ENCODE measurements at regions not wholly inside any gene's neighbourhood (a gene's known extent, or its start where the extent isn't known, plus 50 kb on each side); places are given as distances from the start of the nearest gene placed in this dataset.

DNA sequence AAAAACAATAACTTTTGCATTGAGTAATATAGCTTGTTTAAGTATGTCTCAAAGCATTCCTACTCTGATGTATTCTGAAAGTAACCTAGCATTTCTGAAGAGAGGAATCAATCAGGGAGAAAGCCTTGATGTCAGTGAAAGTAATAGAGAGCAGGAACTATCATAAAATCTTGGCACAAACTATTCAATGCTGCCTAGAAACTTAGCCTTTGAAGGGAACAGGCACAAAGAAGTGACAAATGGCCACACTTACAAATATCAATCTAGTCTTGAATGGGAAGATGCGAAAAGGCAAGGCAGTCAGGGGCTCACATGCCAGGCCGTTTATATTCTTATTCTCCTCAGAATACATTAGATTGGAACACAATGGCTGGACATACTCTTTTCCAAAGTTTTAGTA, 576.5 kb upstream of the ANO3 start:
- Histone ChIP-seq H4K20me1 (ENCODE audit: insufficient read depth) (no peaks in the 10 kb centered on the region), H3K36me3 (ENCODE audit: insufficient read depth) (no peaks in the 10 kb centered on the region), H3K4me2 (no peak overlapping the region), H2AFZ (ENCODE audit: low read depth) (no peak overlapping the region), H3K27me3 (ENCODE audit: insufficient read depth, low read depth) (no peaks in the 10 kb centered on the region), H3K27ac (no peak overlapping the region), H3K4me3 (IDR thresholded peaks at IDR 0.05; ENCODE audit: insufficient read depth, low read depth, low read length) (no peak overlapping the region), H3K9ac (no peak overlapping the region), H3K4me1 (ENCODE audit: low read depth, poor library complexity, severe bottlenecking) (no peaks in the 10 kb centered on the region), H3K79me2 (ENCODE audit: insufficient read depth, low read depth) (no peaks in the 10 kb centered on the region)
- TF ChIP-seq, protein P1, sequence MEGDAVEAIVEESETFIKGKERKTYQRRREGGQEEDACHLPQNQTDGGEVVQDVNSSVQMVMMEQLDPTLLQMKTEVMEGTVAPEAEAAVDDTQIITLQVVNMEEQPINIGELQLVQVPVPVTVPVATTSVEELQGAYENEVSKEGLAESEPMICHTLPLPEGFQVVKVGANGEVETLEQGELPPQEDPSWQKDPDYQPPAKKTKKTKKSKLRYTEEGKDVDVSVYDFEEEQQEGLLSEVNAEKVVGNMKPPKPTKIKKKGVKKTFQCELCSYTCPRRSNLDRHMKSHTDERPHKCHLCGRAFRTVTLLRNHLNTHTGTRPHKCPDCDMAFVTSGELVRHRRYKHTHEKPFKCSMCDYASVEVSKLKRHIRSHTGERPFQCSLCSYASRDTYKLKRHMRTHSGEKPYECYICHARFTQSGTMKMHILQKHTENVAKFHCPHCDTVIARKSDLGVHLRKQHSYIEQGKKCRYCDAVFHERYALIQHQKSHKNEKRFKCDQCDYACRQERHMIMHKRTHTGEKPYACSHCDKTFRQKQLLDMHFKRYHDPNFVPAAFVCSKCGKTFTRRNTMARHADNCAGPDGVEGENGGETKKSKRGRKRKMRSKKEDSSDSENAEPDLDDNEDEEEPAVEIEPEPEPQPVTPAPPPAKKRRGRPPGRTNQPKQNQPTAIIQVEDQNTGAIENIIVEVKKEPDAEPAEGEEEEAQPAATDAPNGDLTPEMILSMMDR (conservative IDR thresholded peaks at IDR 0.05; ENCODE audit: low read depth, low read length): no peak

DNA sequence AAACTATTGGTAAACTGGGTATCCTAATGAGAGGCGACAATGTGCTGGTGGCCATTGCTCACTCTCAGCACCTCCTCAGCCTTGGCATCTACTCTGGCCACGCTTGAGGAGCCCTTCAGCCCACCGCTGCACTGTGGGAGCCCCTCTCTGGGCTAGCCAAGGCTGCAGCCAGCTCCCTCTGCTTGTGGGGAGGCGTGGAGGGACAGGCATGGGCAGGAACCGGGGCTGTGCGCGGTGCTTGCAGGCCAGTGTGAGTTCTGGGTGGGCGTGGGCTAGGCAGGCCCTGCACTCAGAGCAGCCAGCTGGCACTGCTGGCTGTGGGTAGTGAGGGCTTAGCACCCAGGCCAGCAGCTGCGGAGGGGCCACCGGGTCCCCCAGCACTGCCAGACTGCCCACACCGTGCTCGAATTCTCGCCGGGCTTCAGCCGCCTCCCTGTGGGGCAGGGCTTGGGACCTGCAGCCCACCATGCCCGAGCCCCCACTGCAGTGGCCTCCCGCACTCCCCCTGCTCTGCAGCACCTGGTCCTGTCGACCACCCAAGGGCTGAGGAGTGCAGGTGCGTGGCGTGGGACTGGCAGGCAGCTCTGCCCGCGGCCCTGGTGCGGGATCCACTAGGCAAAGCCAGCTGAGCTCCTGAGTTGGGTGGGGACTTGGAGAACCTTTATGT, 575.9 kb upstream of the ANO3 start:
- Histone ChIP-seq H3K27me3 (ENCODE audit: insufficient read depth, low read depth) (no peaks in the 10 kb centered on the region), H3K79me2 (ENCODE audit: insufficient read depth, low read depth) (no peaks in the 10 kb centered on the region), H3K27ac (no peak overlapping the region), H3K9ac (no peak overlapping the region), H3K4me2 (no peak overlapping the region), H2AFZ (ENCODE audit: low read depth) (no peak overlapping the region), H3K36me3 (ENCODE audit: insufficient read depth) (no peaks in the 10 kb centered on the region), H3K4me3 (IDR thresholded peaks at IDR 0.05; ENCODE audit: insufficient read depth, low read depth, low read length) (no peak overlapping the region), H3K4me1 (ENCODE audit: low read depth, poor library complexity, severe bottlenecking) (no peaks in the 10 kb centered on the region), H4K20me1 (ENCODE audit: insufficient read depth) (no peaks in the 10 kb centered on the region)
- TF ChIP-seq, protein P1 (conservative IDR thresholded peaks at IDR 0.05; ENCODE audit: low read depth, low read length): no peak

GRCh38 chr11:25758145-25758661, 573.7 kb upstream of the ANO3 start:
- no peak overlapping the region for H3K4me2 ChIP-seq
- TF ChIP-seq, protein P1 (conservative IDR thresholded peaks at IDR 0.05; ENCODE audit: low read depth, low read length): no peak
- H3K79me2 ChIP-seq (ENCODE audit: insufficient read depth, low read depth): no peaks in the 10 kb centered on the region
- no peak overlapping the region for H3K9ac ChIP-seq
- H3K27ac ChIP-seq: no peak overlapping the region
- H3K4me1 ChIP-seq (ENCODE audit: low read depth, poor library complexity, severe bottlenecking): no peaks in the 10 kb centered on the region
- H3K36me3 ChIP-seq (ENCODE audit: insufficient read depth): no peaks in the 10 kb centered on the region
- no peaks in the 10 kb centered on the region for H4K20me1 ChIP-seq (ENCODE audit: insufficient read depth)
- H3K27me3 ChIP-seq (ENCODE audit: insufficient read depth, low read depth): no peaks in the 10 kb centered on the region
- no peak overlapping the region for H2AFZ ChIP-seq (ENCODE audit: low read depth)
- H3K4me3 ChIP-seq (IDR thresholded peaks at IDR 0.05; ENCODE audit: insufficient read depth, low read depth, low read length): no peak overlapping the region

DNA sequence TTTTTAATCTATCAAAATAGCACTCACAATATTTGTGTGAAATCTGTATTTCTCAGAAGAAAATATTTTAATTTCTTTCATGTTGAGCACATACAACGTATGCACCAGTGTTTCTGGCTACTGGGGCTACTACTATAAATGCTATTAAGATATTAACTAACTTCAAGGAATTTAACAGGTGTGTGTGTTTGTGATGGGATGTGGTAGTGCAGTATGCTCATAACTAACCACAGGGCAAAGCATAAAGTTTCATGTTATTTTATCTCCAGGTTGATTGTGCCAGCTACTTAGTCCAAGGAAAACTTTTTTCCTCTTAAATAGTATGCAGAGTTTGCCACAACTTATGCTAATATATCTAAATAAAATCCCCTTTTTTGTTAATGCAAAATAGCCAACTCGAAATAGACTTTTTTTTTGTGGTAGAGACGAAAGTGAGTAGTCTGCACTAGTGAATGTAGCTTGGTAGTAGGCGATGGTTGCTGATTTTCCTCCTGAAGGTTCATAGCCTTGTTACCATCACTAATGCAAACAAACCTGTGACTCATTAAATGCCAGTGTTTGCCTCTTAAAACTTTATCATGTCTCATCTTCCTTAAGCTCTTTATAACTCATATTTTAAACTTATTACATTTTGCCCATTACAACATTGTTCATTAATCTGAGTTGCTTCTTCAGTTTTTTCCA, 565.5 kb upstream of the ANO3 start:
- Histone ChIP-seq H3K4me2 (peak overlapping the region; percentile 30), H3K4me1 (ENCODE audit: low read depth, poor library complexity, severe bottlenecking) (peaks cover 37% of the 10 kb centered on the region), H3K4me3 (IDR thresholded peaks at IDR 0.05; ENCODE audit: insufficient read depth, low read depth, low read length) (no peak overlapping the region), H3K79me2 (ENCODE audit: insufficient read depth, low read depth) (no peaks in the 10 kb centered on the region), H2AFZ (ENCODE audit: low read depth) (no peak overlapping the region), H3K27me3 (ENCODE audit: insufficient read depth, low read depth) (no peaks in the 10 kb centered on the region), H4K20me1 (ENCODE audit: insufficient read depth) (no peaks in the 10 kb centered on the region), H3K27ac (peak overlapping the region; percentile 34; the same call in 1 of the 2 replicates), H3K36me3 (ENCODE audit: insufficient read depth) (no peaks in the 10 kb centered on the region), H3K9ac (no peak overlapping the region)
- TF ChIP-seq, protein P1 (conservative IDR thresholded peaks at IDR 0.05; ENCODE audit: low read depth, low read length): no peak

Measured in KMS-11 (cell line).